ENCODE measurements at regions not wholly inside any gene's neighbourhood (a gene's known extent, or its start where the extent isn't known, plus 50 kb on each side); places are given as distances from the start of the nearest gene placed in this dataset.

GRCh38 chr5:58019614-58020013 is 440.3 kb downstream of the PLK2 start:
- no peaks in the 10 kb centered on the region for H3K9me3 ChIP-seq (ENCODE audit: control extremely low read depth in 1 of 3, control insufficient read depth in 2 of 3, insufficient read depth in 1 of 3, low read length in 2 of 3)
- CTCF ChIA-PET: no interaction called here
- peak; percentile 0 for DNase-seq
- WGBS (ENCODE audit: insufficient coverage): 85% methylated on average over 3 of the region's 3 CpGs
- no peak for ATAC-seq (ENCODE audit: low read depth)
- POLR2A ChIA-PET: no interaction called here
- Mint-ChIP-seq H3K4me3 (no peak overlapping the region), H3K9me3 (ENCODE audit: insufficient read depth) (no peaks in the 10 kb centered on the region), H3K4me1 (no peaks in the 10 kb centered on the region), H3K27ac (no peak overlapping the region), H3K27me3 (peaks cover 5% of the 10 kb centered on the region)
- H3K27me3 ChIP-seq (replicated peaks in 1 of 4; ENCODE audit: control extremely low read depth in 1 of 4, control insufficient read depth in 3 of 4, insufficient read depth in 4 of 4, low read length in 3 of 4): no peaks in the 10 kb centered on the region
- intact Hi-C loops (cut with micrococcal nuclease): no loop called here
- no peaks in the 10 kb centered on the region for H3K36me3 ChIP-seq (replicated peaks in 1 of 2; ENCODE audit: control extremely low read depth in 1 of 2, control insufficient read depth in 1 of 2, extremely low read depth in 1 of 2, insufficient read depth in 2 of 2, low read length in 1 of 2)
- H3K4me1 ChIP-seq (ENCODE audit: control insufficient read depth in 2 of 2, insufficient read depth in 2 of 2, low read length in 2 of 2): no peaks in the 10 kb centered on the region
- no peaks in the 10 kb centered on the region for H4K20me1 ChIP-seq (ENCODE audit: control insufficient read depth, insufficient read depth, low read length, poor library complexity, severe bottlenecking)
- H3K9ac ChIP-seq (ENCODE audit: low read length): no peak overlapping the region
- no peak overlapping the region for H3K27ac ChIP-seq (ENCODE audit: low read length in 2 of 2)
- no peak overlapping the region for H3K4me3 ChIP-seq (ENCODE audit: control extremely low read depth in 1 of 5, extremely low read depth in 1 of 5, insufficient read depth in 1 of 5, low read depth in 2 of 5, low read length in 4 of 5)
- no peaks in the 10 kb centered on the region for H3K79me2 ChIP-seq (ENCODE audit: control insufficient read depth, insufficient read depth, low read length)
- H3K4me2 ChIP-seq (replicated peaks; ENCODE audit: low read depth, low read length, poor library complexity, severe bottlenecking): no peak overlapping the region
- H2AFZ ChIP-seq (ENCODE audit: insufficient read depth, low read depth, low read length, poor library complexity, severe bottlenecking): no peak overlapping the region
- TF ChIP-seq EZH2 (IDR thresholded peaks at IDR 0.05; ENCODE audit: borderline replicate concordance, insufficient read depth, low read depth, low read length, poor library complexity, severe bottlenecking): no peak
- TF ChIP-seq, protein P1, sequence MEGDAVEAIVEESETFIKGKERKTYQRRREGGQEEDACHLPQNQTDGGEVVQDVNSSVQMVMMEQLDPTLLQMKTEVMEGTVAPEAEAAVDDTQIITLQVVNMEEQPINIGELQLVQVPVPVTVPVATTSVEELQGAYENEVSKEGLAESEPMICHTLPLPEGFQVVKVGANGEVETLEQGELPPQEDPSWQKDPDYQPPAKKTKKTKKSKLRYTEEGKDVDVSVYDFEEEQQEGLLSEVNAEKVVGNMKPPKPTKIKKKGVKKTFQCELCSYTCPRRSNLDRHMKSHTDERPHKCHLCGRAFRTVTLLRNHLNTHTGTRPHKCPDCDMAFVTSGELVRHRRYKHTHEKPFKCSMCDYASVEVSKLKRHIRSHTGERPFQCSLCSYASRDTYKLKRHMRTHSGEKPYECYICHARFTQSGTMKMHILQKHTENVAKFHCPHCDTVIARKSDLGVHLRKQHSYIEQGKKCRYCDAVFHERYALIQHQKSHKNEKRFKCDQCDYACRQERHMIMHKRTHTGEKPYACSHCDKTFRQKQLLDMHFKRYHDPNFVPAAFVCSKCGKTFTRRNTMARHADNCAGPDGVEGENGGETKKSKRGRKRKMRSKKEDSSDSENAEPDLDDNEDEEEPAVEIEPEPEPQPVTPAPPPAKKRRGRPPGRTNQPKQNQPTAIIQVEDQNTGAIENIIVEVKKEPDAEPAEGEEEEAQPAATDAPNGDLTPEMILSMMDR (IDR thresholded peaks at IDR 0.05): no peak

GRCh38 chr5:58018016-58018415 is 441.9 kb downstream of the PLK2 start:
- Histone ChIP-seq H3K4me1 (ENCODE audit: control insufficient read depth in 2 of 2, insufficient read depth in 2 of 2, low read length in 2 of 2) (no peaks in the 10 kb centered on the region), H4K20me1 (ENCODE audit: control insufficient read depth, insufficient read depth, low read length, poor library complexity, severe bottlenecking) (no peaks in the 10 kb centered on the region), H3K4me3 (ENCODE audit: control extremely low read depth in 1 of 5, extremely low read depth in 1 of 5, insufficient read depth in 1 of 5, low read depth in 2 of 5, low read length in 4 of 5) (no peak overlapping the region), H3K9ac (ENCODE audit: low read length) (no peak overlapping the region), H3K9me3 (ENCODE audit: control extremely low read depth in 1 of 3, control insufficient read depth in 2 of 3, insufficient read depth in 1 of 3, low read length in 2 of 3) (no peaks in the 10 kb centered on the region), H3K79me2 (ENCODE audit: control insufficient read depth, insufficient read depth, low read length) (no peaks in the 10 kb centered on the region), H3K4me2 (replicated peaks; ENCODE audit: low read depth, low read length, poor library complexity, severe bottlenecking) (no peak overlapping the region), H2AFZ (ENCODE audit: insufficient read depth, low read depth, low read length, poor library complexity, severe bottlenecking) (no peak overlapping the region), H3K27me3 (replicated peaks in 1 of 4; ENCODE audit: control extremely low read depth in 1 of 4, control insufficient read depth in 3 of 4, insufficient read depth in 4 of 4, low read length in 3 of 4) (no peaks in the 10 kb centered on the region), H3K27ac (ENCODE audit: low read length in 2 of 2) (no peak overlapping the region), H3K36me3 (replicated peaks in 1 of 2; ENCODE audit: control extremely low read depth in 1 of 2, control insufficient read depth in 1 of 2, extremely low read depth in 1 of 2, insufficient read depth in 2 of 2, low read length in 1 of 2) (no peaks in the 10 kb centered on the region)
- DNase-seq (peak; percentile 0), ATAC-seq (ENCODE audit: low read depth) (no peak)
- H3K4me1 Mint-ChIP-seq: no peaks in the 10 kb centered on the region
- H3K4me3 Mint-ChIP-seq: no peak overlapping the region
- no peak overlapping the region for H3K27ac Mint-ChIP-seq
- no CpG with 5 or more reads among the region's 1 CpG for WGBS (ENCODE audit: insufficient coverage)
- ChIA-PET CTCF (no interaction called here), POLR2A (no interaction called here)
- no peaks in the 10 kb centered on the region for H3K9me3 Mint-ChIP-seq (ENCODE audit: insufficient read depth)
- TF ChIP-seq EZH2 (IDR thresholded peaks at IDR 0.05; ENCODE audit: borderline replicate concordance, insufficient read depth, low read depth, low read length, poor library complexity, severe bottlenecking): no peak
- TF ChIP-seq, protein P1 (IDR thresholded peaks at IDR 0.05): no peak
- H3K27me3 Mint-ChIP-seq: peaks cover 3% of the 10 kb centered on the region
- intact Hi-C loops (cut with micrococcal nuclease): no loop called here
